PC-9 (cell line): ENCODE measurements at regions not wholly inside any gene's neighbourhood (a gene's known extent, or its start where the extent isn't known, plus 50 kb on each side); places are given as distances from the start of the nearest gene placed in this dataset.

Experiments
- EZH2 ChIP-seq: fragments of 200-600 bp; sonication (generic); IDR thresholded peaks from 2 replicates; pipeline ENCODE4 v1.8.0; 2017; ENCODE audit warnings: antibody characterized with exemption, low read depth
- TF ChIP-seq, protein P1 (sequence below): fragments of 200-600 bp; sonication (generic); conservative IDR thresholded peaks from 2 replicates; pipeline ENCODE4 v1.6.1; 2017; ENCODE audit warnings: mixed run types, antibody characterized with exemption, mild to moderate bottlenecking, moderate library complexity

DNA sequence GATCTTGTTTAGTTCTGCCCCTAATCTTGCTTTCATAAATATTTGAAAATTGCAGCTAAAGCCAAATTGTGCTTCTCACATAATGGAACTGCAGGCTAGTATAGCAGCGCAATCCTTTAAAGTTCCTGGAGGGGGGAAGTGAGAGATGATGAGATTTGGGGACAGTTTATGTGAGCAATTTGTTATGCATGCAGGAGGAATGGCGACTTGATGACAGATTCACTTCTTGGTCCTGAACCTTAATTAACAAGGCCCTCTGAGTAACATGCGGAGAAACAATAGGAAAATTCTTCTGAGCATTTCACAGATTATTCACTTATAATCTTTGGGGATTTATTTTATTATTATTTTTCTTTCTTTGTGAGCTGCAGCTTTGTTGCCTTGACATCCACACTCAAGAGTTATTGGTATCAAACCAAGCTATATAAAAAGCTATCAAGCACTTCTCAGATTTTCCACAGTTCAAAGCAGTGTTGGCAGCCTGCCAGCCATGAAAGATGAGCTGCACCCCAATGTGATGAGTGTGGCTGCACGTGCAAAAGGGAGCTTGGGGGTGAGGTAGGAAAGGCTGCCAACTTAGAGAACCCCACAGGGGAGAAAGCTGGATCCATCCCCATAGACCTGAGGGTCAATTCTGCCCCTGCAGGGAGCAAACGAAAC is 1662.2 kb upstream of the FLRT2 start:
- TF ChIP-seq, protein P1, sequence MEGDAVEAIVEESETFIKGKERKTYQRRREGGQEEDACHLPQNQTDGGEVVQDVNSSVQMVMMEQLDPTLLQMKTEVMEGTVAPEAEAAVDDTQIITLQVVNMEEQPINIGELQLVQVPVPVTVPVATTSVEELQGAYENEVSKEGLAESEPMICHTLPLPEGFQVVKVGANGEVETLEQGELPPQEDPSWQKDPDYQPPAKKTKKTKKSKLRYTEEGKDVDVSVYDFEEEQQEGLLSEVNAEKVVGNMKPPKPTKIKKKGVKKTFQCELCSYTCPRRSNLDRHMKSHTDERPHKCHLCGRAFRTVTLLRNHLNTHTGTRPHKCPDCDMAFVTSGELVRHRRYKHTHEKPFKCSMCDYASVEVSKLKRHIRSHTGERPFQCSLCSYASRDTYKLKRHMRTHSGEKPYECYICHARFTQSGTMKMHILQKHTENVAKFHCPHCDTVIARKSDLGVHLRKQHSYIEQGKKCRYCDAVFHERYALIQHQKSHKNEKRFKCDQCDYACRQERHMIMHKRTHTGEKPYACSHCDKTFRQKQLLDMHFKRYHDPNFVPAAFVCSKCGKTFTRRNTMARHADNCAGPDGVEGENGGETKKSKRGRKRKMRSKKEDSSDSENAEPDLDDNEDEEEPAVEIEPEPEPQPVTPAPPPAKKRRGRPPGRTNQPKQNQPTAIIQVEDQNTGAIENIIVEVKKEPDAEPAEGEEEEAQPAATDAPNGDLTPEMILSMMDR: no peak
- no peak for TF ChIP-seq EZH2
